SIG-M5 (cell line): ENCODE measurements at regions not wholly inside any gene's neighbourhood (a gene's known extent, or its start where the extent isn't known, plus 50 kb on each side); places are given as distances from the start of the nearest gene placed in this dataset.
"Not testable (repeated sequence)": the region's sequence is repeated elsewhere in the genome, so short reads cannot be mapped to it uniquely, and the experiment has no call there.

Experiments used
- DNase-seq: peaks from one replicate; lab custom pipeline; 2025; lab: John Stamatoyannopoulos, UW

- DNase-seq, result not testable (repeated sequence)
Observed at GRCh38 chr4:102397056-102397455, 51.8 kb upstream of the SLC39A8 start.

DNA sequence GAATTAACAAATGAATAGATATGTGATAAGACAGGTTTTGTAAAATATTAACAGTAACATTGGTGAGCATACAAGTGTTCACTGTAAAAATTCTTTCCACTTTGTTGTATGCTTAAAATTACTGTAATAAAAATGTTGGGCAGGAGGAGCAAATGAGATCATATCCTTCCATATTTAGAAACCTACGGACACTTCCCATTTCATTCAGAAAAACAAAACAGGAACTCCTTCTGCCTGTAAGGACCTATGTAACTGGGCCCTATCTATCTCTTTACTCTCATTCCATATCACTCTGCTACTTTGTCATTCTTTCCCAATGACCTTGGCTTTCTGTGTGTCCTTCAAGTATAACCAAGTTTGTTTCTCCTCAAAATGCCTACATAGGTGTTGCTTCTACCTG lies 53.7 kb upstream of the SLC39A8 start:
- peak; percentile 2 for DNase-seq

DNA sequence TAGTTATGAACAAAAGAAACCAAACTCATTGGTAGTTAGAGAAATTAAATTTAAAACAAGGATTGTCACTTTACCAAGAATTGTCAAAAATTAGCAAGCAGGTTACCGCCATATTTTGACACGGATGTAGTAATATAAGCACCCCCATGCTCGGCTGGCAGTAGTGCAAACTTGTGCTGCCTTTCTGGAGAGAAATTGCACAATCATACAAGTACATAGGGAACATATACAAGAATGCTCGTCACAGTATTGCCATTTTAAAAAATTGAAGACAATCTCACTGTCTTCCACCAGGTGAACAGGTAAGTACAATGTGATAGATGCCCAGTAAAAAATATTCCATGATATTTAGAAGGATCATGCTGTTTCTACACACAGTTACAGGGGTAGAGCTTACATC lies 55.6 kb upstream of the SLC39A8 start:
- DNase-seq, result no peak

DNA sequence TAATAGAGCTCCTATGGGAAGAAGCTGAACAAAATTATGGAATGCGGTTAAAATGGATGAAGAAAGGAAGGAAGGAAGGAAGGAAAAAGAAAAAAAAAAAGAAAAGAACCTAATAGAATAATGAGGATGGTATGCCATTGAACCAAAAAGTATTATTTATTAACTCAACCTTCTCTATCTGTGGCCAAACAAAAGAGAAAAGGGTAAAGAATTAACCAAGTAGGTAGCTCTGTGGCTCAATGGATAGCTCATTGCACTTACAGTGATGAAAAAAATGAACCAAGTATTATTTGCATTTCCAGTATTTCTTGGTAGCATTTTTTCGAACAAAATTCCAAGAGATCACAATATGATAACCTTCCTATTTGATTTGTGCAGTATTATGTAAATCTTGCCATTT lies 56.9 kb upstream of the SLC39A8 start:
- no peak for DNase-seq

GRCh38 chr4:102403116-102403515 lies 57.8 kb upstream of the SLC39A8 start:
- DNase-seq, result no peak

- no peak for DNase-seq
Observed at GRCh38 chr4:102404431-102404969, 59.2 kb upstream of the SLC39A8 start.

DNA sequence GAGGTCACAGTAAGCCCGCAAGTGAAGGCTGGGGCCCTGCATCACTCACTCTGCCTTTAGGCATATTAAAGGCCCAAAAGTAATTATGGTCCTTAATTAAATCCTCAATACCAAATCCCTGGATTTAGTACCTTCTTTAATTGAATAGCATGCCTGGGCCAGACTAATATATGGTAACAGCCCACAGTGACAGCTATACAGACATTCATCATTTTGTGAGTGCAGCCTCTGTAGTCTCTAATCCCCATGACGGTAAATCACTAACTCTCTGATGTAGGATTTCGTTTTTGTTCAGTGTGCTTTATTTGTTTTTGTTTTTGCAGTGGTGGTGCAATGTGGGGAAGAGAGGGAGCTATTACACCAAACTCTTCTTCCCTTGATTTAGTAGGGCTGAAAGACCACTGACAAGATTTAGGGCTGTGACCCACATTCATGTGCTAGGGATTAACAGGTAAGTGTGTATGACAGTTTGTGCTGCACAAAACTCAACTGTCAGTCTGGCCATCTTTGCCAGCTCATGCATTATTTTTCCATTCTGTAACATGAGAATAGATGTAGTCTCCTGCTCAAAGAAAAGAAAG lies 60.6 kb upstream of the SLC39A8 start:
- DNase-seq, result no peak

GRCh38 chr4:102410884-102411283 lies 65.6 kb upstream of the SLC39A8 start:
- DNase-seq, result not testable (repeated sequence)

DNA sequence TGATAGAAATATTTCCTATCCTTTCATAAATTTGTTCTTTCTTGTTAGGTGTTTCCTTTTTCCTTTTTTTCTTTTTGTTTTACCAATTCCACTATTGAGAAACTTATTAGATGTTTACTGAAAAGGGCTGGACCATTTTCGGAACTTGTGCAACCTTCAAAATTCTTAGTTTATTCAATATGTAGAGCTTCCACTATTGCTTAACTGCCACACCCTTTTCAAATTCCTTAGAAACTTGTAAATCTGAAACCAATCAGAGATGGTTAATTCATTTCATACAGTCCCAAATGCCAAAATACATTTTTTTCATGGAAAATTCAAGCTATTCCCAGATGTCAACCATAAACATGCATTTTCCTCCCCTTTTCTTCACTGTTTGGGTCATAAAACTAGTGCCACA lies 66.1 kb upstream of the SLC39A8 start:
- no peak for DNase-seq

- DNase-seq, result no peak
Observed at GRCh38 chr4:102416765-102417164, 71.5 kb upstream of the SLC39A8 start.

GRCh38 chr4:102420563-102421398 lies 75.5 kb upstream of the SLC39A8 start:
- DNase-seq, result no peak

- no peak for DNase-seq
Observed at GRCh38 chr4:102422843-102423242, 77.6 kb upstream of the SLC39A8 start.

- DNase-seq, result no peak
Observed at GRCh38 chr4:102423375-102423774, 77.8 kb upstream of the NFKB1 start.

- DNase-seq, result no peak
Observed at GRCh38 chr4:102427371-102427998, 73.7 kb upstream of the NFKB1 start.

DNA sequence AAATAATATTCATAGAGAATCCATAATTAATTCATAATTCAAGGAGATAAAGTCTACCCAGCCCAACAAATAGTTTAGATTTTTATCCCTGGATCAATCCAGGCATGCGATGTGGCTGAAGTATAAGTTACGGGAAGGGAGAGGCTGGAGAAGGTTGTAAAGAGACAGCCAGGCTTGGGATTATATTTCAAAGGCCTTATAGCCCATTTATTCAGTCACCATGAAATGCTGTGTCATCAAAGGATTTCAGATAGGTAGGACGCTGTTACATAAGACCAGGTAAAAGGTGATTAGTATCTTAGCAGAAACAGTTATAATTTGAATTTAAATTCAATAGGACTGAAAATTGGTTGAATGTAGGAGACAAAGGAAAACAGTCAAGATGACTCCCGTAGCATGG lies 73.0 kb upstream of the NFKB1 start:
- DNase-seq, result no peak

GRCh38 chr4:102429553-102429952 lies 71.6 kb upstream of the NFKB1 start:
- no peak for DNase-seq

DNA sequence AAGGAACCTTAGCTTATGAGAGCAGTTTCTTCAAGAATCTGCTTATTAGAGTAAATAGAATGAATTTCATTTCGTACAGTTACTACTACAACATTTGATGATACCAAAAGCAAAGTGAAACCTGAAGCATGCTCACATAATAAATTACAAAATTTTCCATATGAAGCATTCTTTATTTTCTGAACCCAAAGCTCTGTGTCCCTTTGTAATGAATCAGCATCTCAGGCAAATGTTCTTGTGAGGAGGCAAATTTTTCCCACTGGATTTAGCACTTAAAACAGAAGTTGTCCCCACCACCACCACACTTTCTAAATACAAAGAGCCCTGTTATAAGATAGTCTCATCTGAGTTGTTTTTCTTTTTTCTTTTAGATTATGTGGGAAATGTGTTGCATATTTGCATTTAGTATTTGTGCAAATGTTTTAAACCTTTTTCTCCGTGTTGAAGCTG lies 70.7 kb upstream of the NFKB1 start:
- DNase-seq, result no peak

GRCh38 chr4:102431608-102431961 lies 69.6 kb upstream of the NFKB1 start:
- no peak for DNase-seq

DNA sequence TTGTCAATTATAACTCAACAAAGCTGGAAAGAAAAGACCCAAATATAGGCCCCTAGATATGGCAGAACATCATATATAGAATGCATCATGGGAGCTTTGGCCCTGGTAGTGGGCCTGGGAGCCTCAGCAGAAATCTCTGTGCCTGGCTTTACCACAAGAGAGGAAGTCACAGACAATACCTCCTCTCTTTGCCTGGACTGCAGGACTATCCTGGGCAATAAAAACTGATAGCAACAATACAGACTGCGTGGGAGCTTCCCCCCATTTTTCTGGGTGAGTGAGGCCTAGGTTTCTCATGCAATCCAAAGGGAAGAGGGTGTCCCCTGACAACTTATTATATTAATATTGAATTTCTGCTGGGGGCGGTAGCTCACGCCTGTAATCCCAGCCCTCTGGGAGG lies 64.0 kb upstream of the NFKB1 start:
- DNase-seq, result no peak

DNA sequence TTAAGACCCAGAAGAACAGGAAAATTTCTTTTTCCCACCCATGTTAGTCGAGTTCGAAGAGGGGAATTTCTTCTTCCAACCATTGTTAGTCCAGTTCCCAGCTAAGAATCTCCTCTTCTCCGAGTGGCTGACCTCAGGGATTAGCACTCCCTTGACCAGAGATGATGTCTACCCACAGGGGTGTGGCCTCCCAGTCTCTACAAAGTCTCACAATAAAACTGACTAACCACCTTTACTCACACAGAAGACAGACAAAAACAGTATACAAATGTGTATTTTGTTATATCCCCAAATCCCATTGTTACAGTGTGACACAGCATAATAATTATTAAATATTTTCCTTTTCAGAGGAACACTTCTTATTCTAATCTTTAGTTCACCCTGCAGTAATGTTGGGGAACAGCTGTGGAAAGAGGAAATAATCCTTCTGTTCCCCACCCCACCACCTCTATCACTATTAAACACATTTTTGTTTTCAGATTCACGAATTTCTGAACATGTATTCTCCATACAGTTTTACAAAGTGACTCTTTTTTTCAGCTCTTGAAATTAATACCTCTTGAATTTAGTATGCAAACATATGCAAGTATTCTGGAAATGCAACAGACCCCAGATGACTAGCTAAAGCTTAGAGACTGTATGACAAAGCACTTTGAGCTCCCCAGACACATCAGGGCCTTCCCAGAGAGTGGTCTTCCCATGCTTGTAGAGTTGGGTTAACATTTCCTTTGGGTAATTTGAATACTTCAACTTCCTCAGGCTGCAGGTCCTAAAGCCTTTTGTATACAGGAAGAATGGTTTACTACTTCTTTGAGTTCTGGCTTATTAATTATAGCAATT lies 62.5 kb upstream of the NFKB1 start:
- no peak for DNase-seq

GRCh38 chr4:102439236-102439614 lies 61.9 kb upstream of the NFKB1 start:
- DNase-seq, result no peak

DNA sequence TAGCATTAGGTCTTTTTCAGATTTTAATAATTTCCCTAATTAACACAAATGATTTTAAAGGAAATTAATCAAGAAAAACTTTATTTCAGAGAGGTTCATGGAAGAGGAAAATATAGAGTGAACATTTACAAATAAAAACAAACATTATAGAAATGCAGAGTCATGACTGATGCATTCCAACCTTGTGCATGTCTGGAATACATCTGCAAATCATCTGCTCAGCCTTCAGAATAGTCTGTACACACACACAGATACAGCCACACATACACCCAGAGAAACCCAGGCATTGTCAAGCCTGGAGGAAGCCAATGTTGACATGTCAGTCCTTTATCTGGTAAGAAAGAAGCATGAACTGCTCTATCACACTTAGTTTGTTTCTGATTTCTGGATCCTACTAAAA lies 61.3 kb upstream of the NFKB1 start:
- no peak for DNase-seq
